ENCODE measurements at regions not wholly inside any gene's neighbourhood (a gene's known extent, or its start where the extent isn't known, plus 50 kb on each side); places are given as distances from the start of the nearest gene placed in this dataset.

- no peak for DNase-seq (ENCODE audit: low spot score)
Observed at GRCh38 chr6:156645097-156645496, 132.1 kb upstream of the ARID1B start.

More at GRCh38 chr6:156645097-156645496, 132.1 kb upstream of the ARID1B start:
- Histone ChIP-seq H3K9me2 (ENCODE audit: insufficient read depth) (no peaks in the 10 kb centered on the region), H3K27me3 (ENCODE audit: insufficient read depth) (no peaks in the 10 kb centered on the region), H4K20me1 (replicated peaks; ENCODE audit: insufficient read depth) (no peaks in the 10 kb centered on the region), H3K36me3 (ENCODE audit: insufficient read depth) (no peaks in the 10 kb centered on the region), H3K27ac (ENCODE audit: low read depth) (no peak overlapping the region), H2AFZ (no peak overlapping the region), H3K79me2 (replicated peaks; ENCODE audit: insufficient read depth) (no peaks in the 10 kb centered on the region), H3K4me3 (no peak overlapping the region), H3K4me1 (ENCODE audit: insufficient read depth) (no peaks in the 10 kb centered on the region), H3F3A (replicated peaks; ENCODE audit: low read depth) (no peaks in the 10 kb centered on the region), H3K4me2 (no peak overlapping the region)
- no peak overlapping the region for H3K4me3 Mint-ChIP-seq
- no peak for ATAC-seq
- TF ChIP-seq EZH2phosphoT487 (IDR thresholded peaks at IDR 0.05; ENCODE audit: unreplicated experiment) (no peak), CREB1 (CRISPR knock-in tag; IDR thresholded peaks at IDR 0.05; ENCODE audit: low read depth) (no peak), EZH2 (IDR thresholded peaks at IDR 0.05; ENCODE audit: low read depth, unreplicated experiment) (no peak), CTCF (conservative IDR thresholded peaks at IDR 0.05; ENCODE audit: low read depth in 2 of 2) (no peak), ETS1 (IDR thresholded peaks at IDR 0.05) (no peak), NANOG (IDR thresholded peaks at IDR 0.05; ENCODE audit: borderline replicate concordance) (no peak), ZNF462 (CRISPR knock-in tag; IDR thresholded peaks at IDR 0.05) (no peak)
- H3K4me1 Mint-ChIP-seq: peaks cover 3% of the 10 kb centered on the region; the same call in 2 of the 3 replicates
- no peak overlapping the region for H3K27ac Mint-ChIP-seq
- peaks cover 2% of the 10 kb centered on the region for H3K27me3 Mint-ChIP-seq (ENCODE audit: insufficient read depth, low read depth, poor library complexity)
- H3K9me3 Mint-ChIP-seq: no peaks in the 10 kb centered on the region; the same call in 2 of the 3 replicates
- H3K36me3 Mint-ChIP-seq (ENCODE audit: low read depth): no peaks in the 10 kb centered on the region

All from GM23338 (cell line).